Hepatocyte (in vitro differentiated cells): ENCODE measurements at regions not wholly inside any gene's neighbourhood (a gene's known extent, or its start where the extent isn't known, plus 50 kb on each side); places are given as distances from the start of the nearest gene placed in this dataset.

Source experiments
- DNase-seq: peaks from one replicate; pipeline ENCODE4 v3.0.0-alpha.2; 2016; ENCODE audit warnings: low spot score
- H2AFZ ChIP-seq: fragments of 200-600 bp; sonication (generic); 2 replicates; pipeline ENCODE4 v1.6.0; 2016; ENCODE audit warnings: antibody characterized with exemption, mild to moderate bottlenecking
- H3K27ac ChIP-seq: fragments of 200-600 bp; sonication (generic); 2 replicates; pipeline ENCODE4 v1.5.1; 2016; ENCODE audit warnings: mild to moderate bottlenecking
- H3K27me3 ChIP-seq: fragments of 200-600 bp; sonication (generic); 2 replicates; pipeline ENCODE4 v1.6.1; 2016
- H3K36me3 ChIP-seq: fragments of 200-600 bp; sonication (generic); replicated peaks from 2 replicates; pipeline ENCODE4 v1.5.1; 2016; ENCODE audit warnings: low read depth; ENCODE audit not compliant: insufficient read depth
- H3K4me1 ChIP-seq: fragments of 200-600 bp; sonication (generic); 2 replicates; pipeline ENCODE4 v1.5.1; 2016; ENCODE audit warnings: mild to moderate bottlenecking, moderate library complexity; ENCODE audit not compliant: insufficient read depth
- H3K4me2 ChIP-seq: fragments of 200-600 bp; sonication (generic); 2 replicates; pipeline ENCODE4 v1.6.0; 2016
- H3K4me3 ChIP-seq: fragments of 200-600 bp; sonication (generic); 2 replicates; pipeline ENCODE4 v1.5.1; 2016; ENCODE audit warnings: mild to moderate bottlenecking
- H3K79me2 ChIP-seq: fragments of 200-600 bp; sonication (generic); 2 replicates; pipeline ENCODE4 v1.6.0; 2017; ENCODE audit warnings: mild to moderate bottlenecking
- H3K9me2 ChIP-seq: fragments of 200-600 bp; sonication (generic); replicated peaks from 2 replicates; pipeline ENCODE4 v1.6.0; 2017; ENCODE audit warnings: mild to moderate bottlenecking; ENCODE audit not compliant: insufficient read depth
- H3K9me3 ChIP-seq: fragments of 200-600 bp; sonication (generic); 2 replicates; pipeline ENCODE4 v1.5.1; 2016; ENCODE audit warnings: low read depth, mild to moderate bottlenecking
- H4K20me1 ChIP-seq: fragments of 200-600 bp; sonication (generic); 2 replicates; pipeline ENCODE4 v1.6.0; 2016; ENCODE audit warnings: mild to moderate bottlenecking; ENCODE audit not compliant: insufficient read depth, poor library complexity, severe bottlenecking
- CTCF ChIP-seq: fragments of 200-600 bp; sonication (generic); IDR thresholded peaks from 2 replicates; pipeline ENCODE4 v1.5.1; 2016; ENCODE audit warnings: antibody characterized with exemption, mild to moderate bottlenecking; ENCODE audit not compliant: poor library complexity
- EZH2 ChIP-seq: fragments of 200-600 bp; sonication (generic); IDR thresholded peaks from 2 replicates; pipeline ENCODE4 v1.6.1; 2016; ENCODE audit warnings: antibody characterized with exemption, mild to moderate bottlenecking, borderline replicate concordance
- EZH2phosphoT487 ChIP-seq: fragments of 200-600 bp; sonication (generic); IDR thresholded peaks from one replicate; pipeline ENCODE4 v1.6.1; 2018; ENCODE audit warnings: antibody characterized with exemption, mild to moderate bottlenecking, low read depth, moderate library complexity; ENCODE audit not compliant: unreplicated experiment, severe bottlenecking
- WGBS: methylation state at CpG from one replicate; pipeline ENCODE4 v1.1.6; 2016; ENCODE audit warnings: low lambda C conversion rate; ENCODE audit errors: missing lambda C conversion rate; 5-methylcytosine and 5-hydroxymethylcytosine counted together

- Histone ChIP-seq H2AFZ (no peak overlapping the region), H3K4me2 (no peak overlapping the region), H3K9me3 (no peaks in the 10 kb centered on the region), H3K79me2 (no peaks in the 10 kb centered on the region), H3K27ac (no peak overlapping the region), H3K4me3 (no peak overlapping the region), H3K4me1 (no peaks in the 10 kb centered on the region), H3K27me3 (no peaks in the 10 kb centered on the region), H4K20me1 (no peaks in the 10 kb centered on the region), H3K9me2 (no peaks in the 10 kb centered on the region), H3K36me3 (no peaks in the 10 kb centered on the region)
- WGBS, result 95% methylated on average over 2 of the region's 2 CpGs
- TF ChIP-seq EZH2 (no peak), EZH2phosphoT487 (no peak), CTCF (no peak)
- DNase-seq, result no peak
Observed at GRCh38 chr7:88615336-88615735, 144.2 kb upstream of the ZNF804B start.

DNA sequence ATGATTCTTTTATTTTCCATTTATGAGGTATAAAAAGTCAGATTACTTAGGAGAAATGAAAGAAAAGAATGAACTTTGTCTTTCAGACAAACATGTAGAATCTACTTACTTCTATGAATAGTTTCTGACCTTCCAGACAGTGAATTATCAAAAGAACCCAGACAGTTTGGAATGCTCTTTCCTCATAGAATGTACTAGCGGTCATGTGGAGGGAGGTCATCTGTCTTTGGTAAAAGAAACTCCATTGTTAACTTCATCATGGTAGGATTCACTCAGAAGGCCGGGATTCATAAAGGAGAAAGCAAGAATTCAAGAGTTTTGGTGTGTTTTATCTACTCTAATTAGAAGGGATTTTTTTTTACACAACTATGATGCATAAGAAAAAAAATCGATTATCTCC, 144.8 kb upstream of the ZNF804B start:
- TF ChIP-seq EZH2phosphoT487, result no peak
- TF ChIP-seq CTCF, result no peak
- TF ChIP-seq EZH2, result no peak
- Histone ChIP-seq H3K4me1 (no peaks in the 10 kb centered on the region), H3K27me3 (no peaks in the 10 kb centered on the region), H3K4me2 (no peak overlapping the region), H3K9me3 (no peaks in the 10 kb centered on the region), H3K4me3 (no peak overlapping the region), H4K20me1 (no peaks in the 10 kb centered on the region), H3K36me3 (no peaks in the 10 kb centered on the region), H3K9me2 (no peaks in the 10 kb centered on the region), H3K27ac (no peak overlapping the region), H3K79me2 (no peaks in the 10 kb centered on the region), H2AFZ (no peak overlapping the region)
- DNase-seq, result no peak
- WGBS, result 89% methylated on average over 3 of the region's 3 CpGs

GRCh38 chr7:88610942-88611341, 148.6 kb upstream of the ZNF804B start:
- no peaks in the 10 kb centered on the region for H3K36me3 ChIP-seq
- no peaks in the 10 kb centered on the region for H3K9me2 ChIP-seq
- H3K4me1 ChIP-seq, result no peaks in the 10 kb centered on the region
- H3K9me3 ChIP-seq, result no peaks in the 10 kb centered on the region
- H3K27ac ChIP-seq, result no peak overlapping the region
- no peaks in the 10 kb centered on the region for H3K79me2 ChIP-seq
- H4K20me1 ChIP-seq, result no peaks in the 10 kb centered on the region
- no peak for TF ChIP-seq EZH2
- WGBS, result 53% methylated on average over 4 of the region's 4 CpGs
- DNase-seq, result no peak
- no peak overlapping the region for H2AFZ ChIP-seq
- no peak overlapping the region for H3K4me3 ChIP-seq
- H3K4me2 ChIP-seq, result no peak overlapping the region
- H3K27me3 ChIP-seq, result no peaks in the 10 kb centered on the region

DNA sequence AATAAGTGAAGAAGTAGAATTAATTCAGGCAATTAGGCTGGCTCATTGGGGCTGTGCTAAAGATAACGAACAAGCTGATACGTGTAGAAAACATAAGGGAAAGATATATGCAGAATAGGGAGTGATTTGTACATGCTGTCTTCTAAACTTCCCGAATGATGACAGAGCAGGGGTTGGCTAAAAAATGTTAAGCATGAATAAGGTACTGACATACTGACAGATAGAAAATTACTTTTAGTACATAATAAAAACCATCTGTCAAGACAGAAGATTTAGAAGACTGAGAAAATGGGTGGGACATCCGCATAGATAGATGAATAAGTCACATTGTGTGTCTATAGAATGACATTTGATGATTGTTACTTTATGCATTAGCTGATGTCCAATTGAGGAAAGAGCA, 158.8 kb upstream of the ZNF804B start:
- no peaks in the 10 kb centered on the region for H3K9me2 ChIP-seq
- no peak for TF ChIP-seq EZH2
- TF ChIP-seq EZH2phosphoT487, result no peak
- no peak for TF ChIP-seq CTCF
- 88% methylated on average over 4 of the region's 4 CpGs for WGBS
- no peak overlapping the region for H2AFZ ChIP-seq
- no peaks in the 10 kb centered on the region for H3K79me2 ChIP-seq
- no peaks in the 10 kb centered on the region for H4K20me1 ChIP-seq
- H3K4me1 ChIP-seq, result no peaks in the 10 kb centered on the region
- H3K4me3 ChIP-seq, result no peak overlapping the region
- H3K27ac ChIP-seq, result no peak overlapping the region
- H3K27me3 ChIP-seq, result no peaks in the 10 kb centered on the region
- no peak overlapping the region for H3K4me2 ChIP-seq
- DNase-seq, result no peak
- no peaks in the 10 kb centered on the region for H3K36me3 ChIP-seq
- H3K9me3 ChIP-seq, result no peaks in the 10 kb centered on the region
